DND-41 (cell line): ENCODE measurements at regions not wholly inside any gene's neighbourhood (a gene's known extent, or its start where the extent isn't known, plus 50 kb on each side); places are given as distances from the start of the nearest gene placed in this dataset.

Experiments
- CTCF ChIP-seq: IDR thresholded peaks from 2 replicates; pipeline ENCODE4 v1.5.1; 2012; ENCODE audit warnings: borderline replicate concordance, low read length, moderate library complexity, mild to moderate bottlenecking; ENCODE audit not compliant: poor library complexity, severe bottlenecking; ENCODE audit errors: extremely low read depth
- EZH2 ChIP-seq: IDR thresholded peaks from 3 replicates; pipeline ENCODE4 v1.6.1; 2012; ENCODE audit warnings: borderline replicate concordance, low read depth, mild to moderate bottlenecking, moderate library complexity, low read length, inconsistent platforms; ENCODE audit not compliant: severe bottlenecking

GRCh38 chr10:90313576-90314325 is 544.1 kb downstream of the HTR7 start:
- TF ChIP-seq CTCF (no peak), EZH2 (no peak)
